Endothelial cell of umbilical vein (primary cell): ENCODE measurements at regions not wholly inside any gene's neighbourhood (a gene's known extent, or its start where the extent isn't known, plus 50 kb on each side); places are given as distances from the start of the nearest gene placed in this dataset.

Experiments
- BruUV-seq: library from RNA; stranded (reverse); fragments of 400-500 nt; replicated peaks from 2 replicates; lab custom pipeline; 2021; lab: Mats Ljungman, UMichigan
- CTCF ChIA-PET: fragments of 300-600, 350-600 bp; sonication (Branson Sonifier 250); formaldehyde crosslinking; loops from one replicate; lab custom pipeline; 2021; ENCODE audit warnings: antibody characterized with exemption, inconsistent platforms; lab: Charles Lee
- POLR2A ChIA-PET: fragments of 300-600, 350-600 bp; sonication (Branson Sonifier 250); formaldehyde crosslinking; loops from one replicate; lab custom pipeline; 2021; ENCODE audit warnings: antibody characterized with exemption, inconsistent platforms; lab: Charles Lee
- DNase-seq: peaks from one replicate; pipeline ENCODE4 v3.0.0-alpha.2; 2011; ENCODE audit warnings: low read depth, low spot score
- FAIRE-seq: peaks from 2 replicates; lab custom pipeline; 2011; peaks lifted over from hg19 to GRCh38; lab: Jason Lieb, UNC
- H2AFZ ChIP-seq: 2 replicates; pipeline ENCODE4 v1.6.0; 2012; ENCODE audit warnings: low read depth, low read length, control low read depth, inconsistent platforms
- H3K27ac ChIP-seq: 2 replicates; pipeline ENCODE4 v1.5.1; 2011; ENCODE audit warnings: low read depth, mild to moderate bottlenecking, control low read depth, low read length, moderate library complexity; ENCODE audit not compliant: insufficient read depth
- H3K27me3 ChIP-seq, 2 experiments: 2 replicates each; pipeline versions ENCODE4 v1.6.0 to v1.6.1; 2011; ENCODE audit warnings: low read length in 2 of 2, mixed read lengths in 1 of 2; ENCODE audit not compliant: control insufficient read depth in 2 of 2, insufficient read depth in 2 of 2
- H3K36me3 ChIP-seq, 2 experiments: 2 replicates in 1 of 2; 3 replicates in 1 of 2; pipeline ENCODE4 v1.5.1; 2011; ENCODE audit warnings: low read length in 2 of 2, mild to moderate bottlenecking in 1 of 2, moderate library complexity in 1 of 2; ENCODE audit not compliant: control insufficient read depth in 2 of 2, insufficient read depth in 2 of 2; ENCODE audit errors: extremely low read depth in 1 of 2
- H3K4me1 ChIP-seq: 3 replicates; pipeline ENCODE4 v1.5.1; 2011; ENCODE audit warnings: mild to moderate bottlenecking, low read length; ENCODE audit not compliant: control insufficient read depth, insufficient read depth; ENCODE audit errors: extremely low read depth
- H3K4me2 ChIP-seq: 2 replicates; pipeline ENCODE4 v1.6.1; 2011; ENCODE audit warnings: low read length, control low read depth, mixed read lengths; ENCODE audit not compliant: insufficient read depth
- H3K4me3 ChIP-seq, 3 experiments: fragments of 200-600 bp in 1 of 3; sonication (generic), shearing (Covaris generic) in 1 of 3; replicated peaks in 1 of 3; 2 replicates each; pipeline ENCODE4 v1.5.1; 2011 to 2016; ENCODE audit warnings: control low read depth in 3 of 3, low read length in 3 of 3, mild to moderate bottlenecking in 2 of 3, inconsistent platforms in 1 of 3, low read depth in 1 of 3, moderate library complexity in 1 of 3; ENCODE audit not compliant: insufficient read depth in 1 of 3
- H3K79me2 ChIP-seq: 2 replicates; pipeline ENCODE4 v1.6.0; 2012; ENCODE audit warnings: low read length, inconsistent platforms; ENCODE audit not compliant: control insufficient read depth, insufficient read depth
- H3K9ac ChIP-seq: replicated peaks from 2 replicates; pipeline ENCODE3; 2011; ENCODE audit warnings: low read length, control low read depth; ENCODE audit not compliant: insufficient read depth; ENCODE audit errors: extremely low read depth
- H3K9me1 ChIP-seq: replicated peaks from 3 replicates; pipeline ENCODE4 v1.6.0; 2011; ENCODE audit warnings: mild to moderate bottlenecking, low read length; ENCODE audit not compliant: control insufficient read depth, insufficient read depth; ENCODE audit errors: extremely low read depth
- H3K9me3 ChIP-seq: replicated peaks from 2 replicates; pipeline ENCODE4 v1.5.1; 2012; ENCODE audit warnings: low read length, inconsistent platforms; ENCODE audit not compliant: control insufficient read depth, insufficient read depth
- H4K20me1 ChIP-seq: replicated peaks from 2 replicates; pipeline ENCODE3; 2011; ENCODE audit warnings: mild to moderate bottlenecking, low read length; ENCODE audit not compliant: control insufficient read depth, insufficient read depth; ENCODE audit errors: extremely low read depth
- JUN ChIP-seq: IDR thresholded peaks from 2 replicates; pipeline ENCODE4 v1.6.1; 2011; ENCODE audit warnings: borderline replicate concordance, low read depth; ENCODE audit not compliant: insufficient read length, insufficient read depth
- MAX ChIP-seq: IDR thresholded peaks from 2 replicates; pipeline ENCODE4 v1.6.1; 2011; ENCODE audit not compliant: insufficient read depth, insufficient read length
- MYC ChIP-seq: IDR thresholded peaks from one replicate; pipeline ENCODE4 v1.6.1; 2011; ENCODE audit warnings: mild to moderate bottlenecking, low read depth, low read length
- POLR2A ChIP-seq: IDR thresholded peaks from 2 replicates; pipeline ENCODE4 v1.6.1; 2012; ENCODE audit warnings: low read depth, mild to moderate bottlenecking, control low read depth, low read length
- dilution Hi-C: fragments of 300-500 bp; cut with MboI; formaldehyde crosslinking; loops from one replicate; pipeline ENCODE4 v1.15.0; 2019; ENCODE audit warnings: low sequenced_read_pairs; ENCODE audit not compliant: extremely low pct_ligation_motif_present
- intact Hi-C: fragments of 100-400 bp; cut with micrococcal nuclease; formaldehyde crosslinking; loops from one replicate; pipeline ENCODE4 v1.10.0; 2022

GRCh38 chr6:165025040-165025439 is 284.4 kb downstream of the C6orf118 start:
- intact Hi-C loops (no loop called here), dilution Hi-C loops (no loop called here)
- H4K20me1 ChIP-seq, result no peaks in the 10 kb centered on the region
- BruUV-seq, result no TSS peak
- no peaks in the 10 kb centered on the region for H3K4me1 ChIP-seq
- H2AFZ ChIP-seq, result no peak overlapping the region
- H3K27me3 ChIP-seq, result no peaks in the 10 kb centered on the region
- no peaks in the 10 kb centered on the region for H3K36me3 ChIP-seq
- H3K4me2 ChIP-seq, result no peak overlapping the region
- ChIA-PET CTCF (interaction anchor here (1.2 kb wide), 1 partner anchor 69 kb away, joined by 3 read pairs; no protein-coding TSS in a partner anchor), POLR2A (no interaction called here)
- no peak overlapping the region for H3K4me3 ChIP-seq
- no peaks in the 10 kb centered on the region for H3K9me1 ChIP-seq
- FAIRE-seq (no peak), DNase-seq (no peak)
- peaks cover 4% of the 10 kb centered on the region for H3K9me3 ChIP-seq
- H3K79me2 ChIP-seq, result no peaks in the 10 kb centered on the region
- TF ChIP-seq MYC (no peak), JUN (no peak), MAX (no peak)
- no peak overlapping the region for H3K9ac ChIP-seq
- H3K27ac ChIP-seq, result no peak overlapping the region

GRCh38 chr6:165019681-165020080 is 289.7 kb downstream of the C6orf118 start:
- no peaks in the 10 kb centered on the region for H3K27me3 ChIP-seq
- no peaks in the 10 kb centered on the region for H3K79me2 ChIP-seq
- H3K4me3 ChIP-seq, result no peak overlapping the region
- BruUV-seq, result no TSS peak
- no peak overlapping the region for H3K27ac ChIP-seq
- no peaks in the 10 kb centered on the region for H3K9me3 ChIP-seq
- no peak overlapping the region for H3K9ac ChIP-seq
- H4K20me1 ChIP-seq, result no peaks in the 10 kb centered on the region
- dilution Hi-C loops (no loop called here), intact Hi-C loops (no loop called here)
- H3K36me3 ChIP-seq, result no peaks in the 10 kb centered on the region
- no peak for DNase-seq
- FAIRE-seq, result no peak
- CTCF ChIA-PET, result no interaction called here
- no peak overlapping the region for H2AFZ ChIP-seq
- TF ChIP-seq JUN (no peak), MAX (no peak), POLR2A (no peak)
- no peak overlapping the region for H3K4me2 ChIP-seq
- POLR2A ChIA-PET, result no interaction called here
- no peaks in the 10 kb centered on the region for H3K9me1 ChIP-seq
- H3K4me1 ChIP-seq, result no peaks in the 10 kb centered on the region
